Prostate gland (tissue), 2 donors: ENCODE measurements at regions not wholly inside any gene's neighbourhood (a gene's known extent, or its start where the extent isn't known, plus 50 kb on each side); places are given as distances from the start of the nearest gene placed in this dataset.

Experiments
- DNase-seq: peaks from one replicate; pipeline ENCODE4 v3.0.0-alpha.2; 2019; ENCODE audit warnings: low spot score
- H3K27ac ChIP-seq, 2 donors: fragments of 200-600 bp; sonication (generic); 2 replicates each; pipeline ENCODE4 v1.5.1; 2017 to 2019
- H3K27me3 ChIP-seq: fragments of 200-600 bp; sonication (generic); replicated peaks from 2 replicates; pipeline ENCODE4 v1.5.1; 2019; ENCODE audit not compliant: insufficient read depth
- H3K36me3 ChIP-seq, 2 donors: fragments of 200-600 bp; sonication (generic); 1 replicate in 1 of 2; 2 replicates in 1 of 2; pipeline versions ENCODE4 v1.5.1 to v1.8.1; 2017 to 2019
- H3K4me1 ChIP-seq: fragments of 200-600 bp; sonication (generic); replicated peaks from 2 replicates; pipeline ENCODE4 v1.5.1; 2019
- H3K4me3 ChIP-seq, 2 donors: fragments of 200-600 bp; sonication (generic); 2 replicates each; pipeline ENCODE4 v1.5.1; 2017 to 2019
- H3K9me3 ChIP-seq: fragments of 200-600 bp; sonication (generic); 2 replicates; pipeline ENCODE4 v1.5.1; 2017
- POLR2A ChIP-seq: fragments of 450-650 bp; IDR thresholded peaks from one replicate; pipeline ENCODE4 v1.6.1; 2016; ENCODE audit warnings: antibody characterized with exemption, mild to moderate bottlenecking
- POLR2AphosphoS5 ChIP-seq: sonication (generic); formaldehyde crosslinking; IDR thresholded peaks from one replicate; pipeline ENCODE4 v1.6.1; 2017; ENCODE audit warnings: antibody characterized with exemption
- WGBS: methylation state at CpG from one replicate; pipeline ENCODE4 v1.1.5; 2018; 5-methylcytosine and 5-hydroxymethylcytosine counted together
- intact Hi-C: fragments of 100-400 bp; cut with DNase I; formaldehyde crosslinking; loops from one replicate; pipeline ENCODE4 v1.14.2; 2022
- TF ChIP-seq, protein P1 (sequence below), 4 experiments: fragments of 200-600 bp in 2 of 4; fragments of 450-650 bp in 2 of 4; sonication (generic) in 2 of 4; IDR thresholded peaks; 1 replicate in 3 of 4; 2 replicates in 1 of 4; pipeline ENCODE4 v1.5.1; 2016 to 2019; ENCODE audit warnings: antibody characterized with exemption in 4 of 4, mild to moderate bottlenecking in 2 of 4, moderate library complexity in 2 of 4

DNA sequence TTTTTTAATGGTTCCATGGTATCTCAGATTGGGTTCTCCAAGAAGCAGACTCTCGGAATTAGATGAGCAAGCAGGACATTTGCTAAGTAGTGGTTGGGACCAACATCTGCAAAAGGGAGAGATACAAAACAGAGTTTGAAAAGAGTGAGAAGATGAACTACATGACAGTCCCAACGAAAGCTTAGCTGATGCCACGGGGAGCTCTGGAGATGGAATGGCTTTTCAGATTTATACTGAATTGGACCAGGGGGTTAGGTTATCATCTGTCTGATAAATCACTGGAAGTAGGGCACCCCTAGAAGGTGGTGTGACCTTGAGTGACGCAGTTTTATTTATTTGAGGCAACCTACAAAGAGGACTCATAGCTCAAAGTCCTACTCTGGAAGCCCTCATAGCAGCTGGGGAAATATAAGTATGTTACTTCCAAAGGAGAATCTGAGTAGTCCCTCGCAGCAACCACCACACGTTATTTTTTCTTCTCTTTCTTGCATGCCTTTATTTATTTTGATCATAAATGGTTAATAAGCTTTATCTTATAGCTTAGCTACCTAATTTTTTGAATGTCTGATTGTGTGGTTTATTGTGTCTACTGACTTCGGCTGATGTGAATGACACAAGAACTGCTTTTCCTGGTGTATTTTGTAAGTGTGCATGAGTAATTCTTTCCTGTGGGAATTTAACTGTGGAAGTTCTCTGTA is 815.4 kb downstream of the SQOR start:
- Histone ChIP-seq H3K27ac (no peak overlapping the region), H3K9me3 (no peaks in the 10 kb centered on the region), H3K36me3 (no peaks in the 10 kb centered on the region), H3K4me3 (no peak overlapping the region), H3K4me1 (no peaks in the 10 kb centered on the region), H3K27me3 (no peaks in the 10 kb centered on the region)
- WGBS, result 88% methylated on average over 7 of the region's 7 CpGs
- intact Hi-C loops, result no loop called here
- no peak for DNase-seq
- TF ChIP-seq, protein P1, sequence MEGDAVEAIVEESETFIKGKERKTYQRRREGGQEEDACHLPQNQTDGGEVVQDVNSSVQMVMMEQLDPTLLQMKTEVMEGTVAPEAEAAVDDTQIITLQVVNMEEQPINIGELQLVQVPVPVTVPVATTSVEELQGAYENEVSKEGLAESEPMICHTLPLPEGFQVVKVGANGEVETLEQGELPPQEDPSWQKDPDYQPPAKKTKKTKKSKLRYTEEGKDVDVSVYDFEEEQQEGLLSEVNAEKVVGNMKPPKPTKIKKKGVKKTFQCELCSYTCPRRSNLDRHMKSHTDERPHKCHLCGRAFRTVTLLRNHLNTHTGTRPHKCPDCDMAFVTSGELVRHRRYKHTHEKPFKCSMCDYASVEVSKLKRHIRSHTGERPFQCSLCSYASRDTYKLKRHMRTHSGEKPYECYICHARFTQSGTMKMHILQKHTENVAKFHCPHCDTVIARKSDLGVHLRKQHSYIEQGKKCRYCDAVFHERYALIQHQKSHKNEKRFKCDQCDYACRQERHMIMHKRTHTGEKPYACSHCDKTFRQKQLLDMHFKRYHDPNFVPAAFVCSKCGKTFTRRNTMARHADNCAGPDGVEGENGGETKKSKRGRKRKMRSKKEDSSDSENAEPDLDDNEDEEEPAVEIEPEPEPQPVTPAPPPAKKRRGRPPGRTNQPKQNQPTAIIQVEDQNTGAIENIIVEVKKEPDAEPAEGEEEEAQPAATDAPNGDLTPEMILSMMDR (IDR thresholded peaks at IDR 0.05), result no peak
- TF ChIP-seq POLR2A (no peak), POLR2AphosphoS5 (no peak)

DNA sequence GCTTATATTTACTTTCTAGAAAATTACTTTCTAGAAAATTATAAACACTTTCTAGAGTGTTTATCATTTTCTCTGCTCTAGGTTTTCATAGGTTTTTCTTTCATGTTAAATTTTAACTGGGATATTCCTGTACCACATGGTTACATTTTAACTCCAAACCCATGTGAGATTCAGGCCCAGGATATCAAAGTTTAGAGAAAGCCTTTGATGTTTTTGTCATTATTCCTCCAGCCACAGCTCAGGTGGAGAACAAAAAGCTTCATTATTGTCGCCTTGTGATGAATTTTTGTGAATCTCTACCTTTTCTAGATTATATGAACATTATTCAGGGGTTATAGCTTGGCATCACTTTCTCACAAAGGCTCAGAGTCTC is 816.0 kb downstream of the SQOR start:
- Histone ChIP-seq H3K4me3 (no peak overlapping the region), H3K27me3 (no peaks in the 10 kb centered on the region), H3K4me1 (no peaks in the 10 kb centered on the region), H3K36me3 (no peaks in the 10 kb centered on the region), H3K9me3 (no peaks in the 10 kb centered on the region), H3K27ac (no peak overlapping the region)
- TF ChIP-seq, protein P1 (IDR thresholded peaks at IDR 0.05), result no peak
- no peak for TF ChIP-seq POLR2AphosphoS5
- no peak for TF ChIP-seq POLR2A
- 75% methylated on average over 1 of the region's 1 CpG for WGBS
- DNase-seq, result no peak
- intact Hi-C loops, result no loop called here

DNA sequence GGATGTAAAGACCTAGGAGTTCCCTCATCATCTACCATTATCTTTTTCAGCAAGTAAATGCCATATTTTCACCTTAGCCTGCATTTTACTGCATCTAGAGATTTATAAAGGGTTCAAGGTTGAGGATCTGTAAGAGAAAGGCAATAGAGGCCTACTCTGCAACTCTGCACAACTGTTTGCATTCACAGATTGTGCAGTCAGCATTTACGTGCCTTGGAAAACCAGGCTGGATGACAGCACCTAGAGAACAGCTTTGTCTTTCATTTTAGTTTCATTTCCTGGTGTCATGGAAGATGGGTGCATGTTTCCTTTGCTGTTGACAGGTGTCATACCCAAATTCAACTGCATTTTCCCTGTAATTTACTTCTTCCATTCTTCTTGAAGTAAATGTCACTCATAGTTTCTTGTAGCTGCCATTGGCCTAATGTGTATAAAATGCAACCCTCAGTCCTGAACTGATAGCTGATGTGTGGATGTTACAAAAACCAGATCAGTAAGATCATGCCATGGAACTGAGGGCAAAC is 817.5 kb downstream of the SQOR start:
- no peak for DNase-seq
- 0% methylated on average over 1 of the region's 1 CpG for WGBS

DNA sequence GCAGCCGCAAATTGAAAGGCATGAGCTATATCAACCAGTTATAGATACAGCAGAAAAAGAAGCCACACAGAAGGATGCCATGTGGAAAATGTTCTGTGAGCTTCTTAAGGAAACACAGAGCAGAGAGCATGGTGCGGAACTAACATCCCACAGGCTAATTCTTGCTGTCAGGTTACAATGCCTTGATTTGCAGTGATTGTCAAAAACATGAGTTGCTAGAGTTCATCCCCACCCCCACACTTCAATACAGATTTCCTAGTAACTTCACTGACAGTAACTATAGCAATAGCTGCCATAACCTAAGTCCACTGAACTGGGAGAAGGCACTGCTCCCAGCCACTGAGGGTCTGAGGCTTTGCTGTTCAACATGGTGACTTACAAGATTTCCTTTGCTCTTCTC is 821.6 kb downstream of the SQOR start:
- TF ChIP-seq, protein P1 (IDR thresholded peaks at IDR 0.05), result no peak
- no peak for TF ChIP-seq POLR2A
- no peak for TF ChIP-seq POLR2AphosphoS5
- no peak for DNase-seq
- no peak overlapping the region for H3K27ac ChIP-seq
- no peaks in the 10 kb centered on the region for H3K9me3 ChIP-seq
- no peaks in the 10 kb centered on the region for H3K4me1 ChIP-seq
- no peaks in the 10 kb centered on the region for H3K27me3 ChIP-seq
- no peaks in the 10 kb centered on the region for H3K36me3 ChIP-seq
- 94% methylated on average over 2 of the region's 2 CpGs for WGBS
- no peak overlapping the region for H3K4me3 ChIP-seq
- intact Hi-C loops, result no loop called here

More for the DNA sequence above, 817.5 kb downstream of the SQOR start:
- H3K27ac ChIP-seq, result no peak overlapping the region
- no peak overlapping the region for H3K4me3 ChIP-seq
- H3K4me1 ChIP-seq, result no peaks in the 10 kb centered on the region
- no peaks in the 10 kb centered on the region for H3K36me3 ChIP-seq
- intact Hi-C loops, result no loop called here
- TF ChIP-seq, protein P1 (IDR thresholded peaks at IDR 0.05), result no peak
- TF ChIP-seq POLR2A (no peak), POLR2AphosphoS5 (no peak)
- no peaks in the 10 kb centered on the region for H3K9me3 ChIP-seq
- no peaks in the 10 kb centered on the region for H3K27me3 ChIP-seq

DNA sequence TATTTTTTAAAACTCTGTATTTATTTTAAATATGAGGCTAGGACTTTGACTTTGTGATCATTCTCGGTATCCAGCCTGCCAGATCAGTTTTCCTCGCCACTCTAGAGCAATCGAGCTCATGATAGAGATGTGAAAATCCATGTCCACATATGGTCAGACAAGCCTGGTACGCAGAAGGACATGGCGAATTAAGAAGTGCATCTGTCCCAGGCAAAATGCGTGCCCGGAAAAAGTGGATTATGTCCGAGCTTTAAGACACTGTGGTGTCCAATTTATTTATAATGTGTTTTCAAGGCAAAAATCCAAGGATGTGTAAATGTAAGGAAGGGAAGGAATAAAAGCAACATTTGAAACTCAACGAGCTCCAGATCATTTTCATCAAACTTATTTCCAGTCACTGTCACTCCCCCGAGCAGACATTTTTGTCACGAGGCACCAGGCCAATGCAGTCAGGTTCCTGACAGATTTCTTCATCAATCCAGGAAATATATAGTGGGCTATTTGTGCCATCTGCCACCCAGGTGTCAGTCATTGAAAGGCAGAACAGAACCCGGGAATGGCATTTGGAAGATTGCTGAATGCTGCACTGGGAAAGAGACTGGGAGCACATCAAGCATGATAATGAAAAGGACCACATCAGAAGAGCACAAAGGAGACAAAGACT is 825.7 kb downstream of the SQOR start:
- Histone ChIP-seq H3K27me3 (no peaks in the 10 kb centered on the region), H3K4me1 (no peaks in the 10 kb centered on the region), H3K27ac (no peak overlapping the region), H3K36me3 (no peaks in the 10 kb centered on the region), H3K9me3 (no peaks in the 10 kb centered on the region), H3K4me3 (no peak overlapping the region)
- no peak for DNase-seq
- WGBS, result 87% methylated on average over 12 of the region's 12 CpGs
- no peak for TF ChIP-seq POLR2A
- TF ChIP-seq, protein P1 (IDR thresholded peaks at IDR 0.05), result no peak
- TF ChIP-seq POLR2AphosphoS5, result no peak
- intact Hi-C loops, result no loop called here
